ENCODE measurements at regions not wholly inside any gene's neighbourhood (a gene's known extent, or its start where the extent isn't known, plus 50 kb on each side); places are given as distances from the start of the nearest gene placed in this dataset.

DNA sequence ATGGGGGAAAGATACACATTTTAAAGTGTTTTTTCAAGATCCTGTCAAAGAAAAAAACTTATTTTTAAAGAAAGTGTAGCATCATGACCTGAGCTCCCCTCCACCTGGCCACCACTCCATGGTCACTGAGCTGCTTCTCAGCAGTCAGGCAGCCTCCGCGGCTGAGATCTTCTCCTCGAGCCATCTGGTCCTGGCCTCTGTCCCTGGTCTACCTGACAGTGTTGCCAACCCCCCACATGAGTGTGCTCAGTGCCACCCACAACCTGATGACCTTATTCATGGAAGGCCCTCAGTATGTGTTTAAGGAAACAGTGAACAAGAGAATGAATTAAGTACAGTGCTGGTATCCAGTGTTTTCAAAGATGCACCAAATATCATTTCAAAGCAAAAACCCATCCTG lies 694.5 kb upstream of the NRP1 start:
- TF ChIP-seq, protein P1, sequence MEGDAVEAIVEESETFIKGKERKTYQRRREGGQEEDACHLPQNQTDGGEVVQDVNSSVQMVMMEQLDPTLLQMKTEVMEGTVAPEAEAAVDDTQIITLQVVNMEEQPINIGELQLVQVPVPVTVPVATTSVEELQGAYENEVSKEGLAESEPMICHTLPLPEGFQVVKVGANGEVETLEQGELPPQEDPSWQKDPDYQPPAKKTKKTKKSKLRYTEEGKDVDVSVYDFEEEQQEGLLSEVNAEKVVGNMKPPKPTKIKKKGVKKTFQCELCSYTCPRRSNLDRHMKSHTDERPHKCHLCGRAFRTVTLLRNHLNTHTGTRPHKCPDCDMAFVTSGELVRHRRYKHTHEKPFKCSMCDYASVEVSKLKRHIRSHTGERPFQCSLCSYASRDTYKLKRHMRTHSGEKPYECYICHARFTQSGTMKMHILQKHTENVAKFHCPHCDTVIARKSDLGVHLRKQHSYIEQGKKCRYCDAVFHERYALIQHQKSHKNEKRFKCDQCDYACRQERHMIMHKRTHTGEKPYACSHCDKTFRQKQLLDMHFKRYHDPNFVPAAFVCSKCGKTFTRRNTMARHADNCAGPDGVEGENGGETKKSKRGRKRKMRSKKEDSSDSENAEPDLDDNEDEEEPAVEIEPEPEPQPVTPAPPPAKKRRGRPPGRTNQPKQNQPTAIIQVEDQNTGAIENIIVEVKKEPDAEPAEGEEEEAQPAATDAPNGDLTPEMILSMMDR (IDR thresholded peaks at IDR 0.05; ENCODE audit: low read depth, low read length, missing control alignments), result no peak
- DNase-seq (ENCODE audit: extremely low read depth, low read depth), result no peak
- H3K4me3 ChIP-seq (replicated peaks; ENCODE audit: low read depth, low read length), result no peak overlapping the region

DNA sequence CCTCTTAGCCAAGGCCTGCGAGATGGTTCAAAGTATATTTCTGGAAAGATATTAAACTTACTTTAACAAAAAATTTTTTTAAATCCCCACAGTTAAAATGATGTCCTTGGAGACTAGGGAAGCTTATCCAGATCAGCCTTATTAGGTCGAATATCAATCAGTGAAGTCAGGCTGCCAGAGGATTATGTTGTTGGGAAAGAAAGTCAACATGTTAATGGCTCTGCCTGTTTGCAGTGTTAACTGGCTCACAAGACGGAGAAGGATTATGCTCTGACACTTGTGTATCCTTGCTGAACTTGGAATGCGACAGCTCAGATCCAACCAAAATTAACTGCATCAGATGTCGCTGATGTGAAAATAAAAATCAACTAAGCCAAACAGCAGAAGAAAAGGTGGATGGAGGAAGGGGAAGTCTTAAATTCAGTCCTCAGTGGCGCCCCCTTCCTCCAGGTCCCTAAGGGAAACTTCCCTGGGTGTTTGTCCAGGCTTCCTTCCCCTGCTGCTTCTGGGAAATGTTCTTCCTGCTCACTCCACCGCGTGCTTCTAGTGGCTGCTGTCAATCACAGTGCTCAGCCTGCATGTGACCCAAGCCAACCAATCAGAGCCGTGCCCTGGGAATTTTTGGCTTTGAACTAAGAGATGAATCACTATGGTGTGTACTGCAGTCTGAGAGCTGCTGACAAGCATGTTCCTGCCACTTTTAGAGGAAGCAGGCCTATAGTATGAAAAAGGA lies 690.4 kb upstream of the NRP1 start:
- TF ChIP-seq, protein P1 (IDR thresholded peaks at IDR 0.05; ENCODE audit: low read depth, low read length, missing control alignments), result peak; percentile 2
- H3K4me3 ChIP-seq (replicated peaks; ENCODE audit: low read depth, low read length), result no peak overlapping the region
- DNase-seq (ENCODE audit: extremely low read depth, low read depth), result no peak

DNA sequence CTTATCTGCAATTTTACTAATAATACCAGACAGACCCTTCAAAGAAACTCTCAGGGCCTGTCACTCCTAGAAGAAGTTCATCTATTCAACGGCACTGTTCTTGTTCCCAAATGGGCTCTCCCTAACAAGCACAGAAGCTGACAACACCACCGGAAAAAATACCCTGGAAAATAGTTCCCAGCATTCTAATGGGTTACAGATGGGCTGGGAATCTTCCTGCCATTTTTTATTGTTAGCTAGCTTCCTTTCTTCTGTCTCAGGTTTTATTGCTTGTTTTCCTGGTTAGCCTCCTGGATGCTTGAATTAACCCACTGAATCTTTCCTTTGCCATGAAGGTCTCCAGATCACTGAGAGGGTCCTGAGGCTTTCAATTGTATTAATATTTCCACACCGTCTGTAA lies 689.8 kb upstream of the NRP1 start:
- no peak for DNase-seq (ENCODE audit: extremely low read depth, low read depth)
- TF ChIP-seq, protein P1 (IDR thresholded peaks at IDR 0.05; ENCODE audit: low read depth, low read length, missing control alignments), result no peak
- no peak overlapping the region for H3K4me3 ChIP-seq (replicated peaks; ENCODE audit: low read depth, low read length)

DNA sequence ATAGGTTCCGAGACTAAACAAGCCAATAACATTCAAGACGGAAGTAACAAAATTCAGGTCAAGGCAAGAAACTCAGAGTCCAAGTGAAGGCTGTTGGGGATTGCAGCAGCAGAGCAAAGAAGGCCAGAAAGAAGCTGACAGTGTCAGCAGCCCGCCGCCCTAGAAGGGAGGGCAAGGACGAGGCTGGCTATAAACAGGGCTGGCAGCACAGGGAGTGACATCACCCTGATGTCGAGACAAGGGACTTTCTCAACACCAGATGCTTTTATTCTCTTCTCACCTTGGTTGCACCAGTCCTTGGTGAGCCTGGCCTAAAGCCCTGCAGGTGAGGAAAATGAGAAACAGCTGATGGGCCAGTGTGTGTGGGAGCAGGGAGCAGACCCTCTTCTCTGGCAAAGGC lies 687.7 kb upstream of the NRP1 start:
- no peak for DNase-seq (ENCODE audit: extremely low read depth, low read depth)
- TF ChIP-seq, protein P1 (IDR thresholded peaks at IDR 0.05; ENCODE audit: low read depth, low read length, missing control alignments), result no peak
- no peak overlapping the region for H3K4me3 ChIP-seq (replicated peaks; ENCODE audit: low read depth, low read length)

DNA sequence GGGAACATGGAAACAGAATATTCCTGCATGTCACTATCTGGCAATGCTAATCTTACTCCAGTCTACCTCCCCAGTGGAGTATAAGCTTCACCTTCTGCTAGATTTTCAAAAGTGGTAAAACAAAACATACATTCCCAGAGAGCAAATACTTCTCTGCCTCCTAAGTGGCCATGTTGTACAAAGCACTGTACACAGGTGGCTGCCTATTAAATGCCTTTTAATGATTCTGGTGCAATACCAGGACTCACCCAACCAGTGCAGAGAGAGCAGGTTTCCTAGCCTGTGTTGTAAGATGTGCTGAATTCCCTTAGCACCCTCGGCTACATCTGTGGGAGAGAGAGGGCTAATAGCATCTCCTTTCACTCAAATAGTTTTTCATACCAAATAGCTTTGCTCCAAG lies 684.3 kb upstream of the NRP1 start:
- DNase-seq (ENCODE audit: extremely low read depth, low read depth), result no peak
- TF ChIP-seq, protein P1 (IDR thresholded peaks at IDR 0.05; ENCODE audit: low read depth, low read length, missing control alignments), result no peak
- no peak overlapping the region for H3K4me3 ChIP-seq (replicated peaks; ENCODE audit: low read depth, low read length)

DNA sequence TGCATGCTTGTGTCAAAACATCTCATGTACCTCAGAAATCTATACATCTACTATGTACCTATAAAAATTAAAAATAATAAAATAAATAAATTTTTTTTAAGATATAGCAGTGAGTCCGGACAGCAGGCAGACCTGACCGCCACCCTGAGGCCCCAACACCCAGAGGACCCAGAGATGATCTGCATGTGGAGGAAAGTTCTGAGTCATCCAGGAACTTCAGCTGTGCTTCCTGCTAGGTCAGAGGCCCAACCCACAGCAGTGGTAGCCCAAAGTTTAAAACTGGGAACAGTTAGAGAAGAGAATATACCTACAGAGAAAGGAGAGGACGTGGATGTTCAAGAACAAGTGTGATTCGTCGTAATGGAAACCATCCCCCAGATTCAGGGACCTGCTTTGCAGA lies 683.7 kb upstream of the NRP1 start:
- no peak for DNase-seq (ENCODE audit: extremely low read depth, low read depth)
- TF ChIP-seq, protein P1 (IDR thresholded peaks at IDR 0.05; ENCODE audit: low read depth, low read length, missing control alignments), result no peak
- no peak overlapping the region for H3K4me3 ChIP-seq (replicated peaks; ENCODE audit: low read depth, low read length)

DNA sequence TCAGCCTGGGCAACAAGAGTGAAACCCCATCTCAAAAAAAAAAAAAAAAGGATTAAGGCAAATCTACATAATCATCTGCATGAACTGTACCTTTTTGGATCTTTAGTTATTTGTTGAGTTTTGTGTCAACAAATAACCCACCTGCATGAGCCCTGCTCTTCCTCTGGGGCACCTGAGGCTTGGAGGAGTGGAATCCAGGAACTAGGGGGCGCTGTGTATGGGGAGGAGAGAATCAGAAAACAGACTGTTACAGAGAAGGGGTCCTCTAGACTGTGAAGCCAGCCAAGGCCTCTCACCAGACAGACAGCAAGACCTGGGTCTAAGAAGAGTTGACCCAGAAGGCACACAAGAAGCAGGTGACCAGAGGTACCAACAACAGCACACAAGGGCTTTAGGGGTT lies 682.8 kb upstream of the NRP1 start:
- TF ChIP-seq, protein P1 (IDR thresholded peaks at IDR 0.05; ENCODE audit: low read depth, low read length, missing control alignments), result peak; percentile 21
- no peak overlapping the region for H3K4me3 ChIP-seq (replicated peaks; ENCODE audit: low read depth, low read length)
- no peak for DNase-seq (ENCODE audit: extremely low read depth, low read depth)
